ENCODE measurements at regions not wholly inside any gene's neighbourhood (a gene's known extent, or its start where the extent isn't known, plus 50 kb on each side); places are given as distances from the start of the nearest gene placed in this dataset.
"Not testable (repeated sequence)": the region's sequence is repeated elsewhere in the genome, so short reads cannot be mapped to it uniquely, and the experiment has no call there.

DNA sequence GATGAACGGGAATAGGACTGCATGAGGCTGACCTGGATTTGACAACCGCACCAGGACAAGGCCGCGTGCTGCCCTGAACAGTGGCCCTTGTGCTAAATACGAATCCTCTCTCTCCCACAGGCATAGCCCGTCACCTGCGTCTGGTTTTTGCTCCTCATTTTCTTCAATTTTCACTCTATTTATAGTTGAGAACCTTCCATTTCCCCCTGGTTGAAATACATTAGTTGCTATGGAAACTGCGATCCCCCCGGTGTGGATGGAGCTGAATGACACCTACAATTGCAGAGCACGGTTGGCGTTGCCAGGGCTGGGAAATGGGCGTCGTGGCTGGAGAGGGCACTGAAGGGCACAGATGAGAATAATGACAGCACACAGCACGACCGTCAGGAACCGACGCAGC, 158.6 kb upstream of the PITRM1 start:
- DNase-seq: no peak

DNA sequence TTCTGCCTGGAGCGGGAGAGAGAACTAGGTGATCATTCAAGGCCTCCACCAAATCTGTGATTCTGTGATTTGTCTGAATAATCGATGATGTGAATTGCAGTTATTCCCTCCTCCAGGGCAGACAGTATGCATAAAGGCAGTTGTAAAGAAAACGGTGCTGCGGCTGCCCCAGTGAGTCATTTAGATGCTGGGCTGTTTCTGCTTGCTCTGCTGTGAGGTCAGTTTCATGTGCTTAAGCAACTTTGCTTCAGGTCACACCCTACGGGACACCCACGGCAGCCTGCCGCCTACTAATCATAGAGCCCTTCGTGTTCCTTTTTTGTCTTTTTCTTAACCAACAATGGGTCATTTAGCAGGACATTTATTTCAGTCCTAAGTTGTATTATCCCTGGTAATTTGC, 158.1 kb upstream of the PITRM1 start:
- no peak for DNase-seq

DNA sequence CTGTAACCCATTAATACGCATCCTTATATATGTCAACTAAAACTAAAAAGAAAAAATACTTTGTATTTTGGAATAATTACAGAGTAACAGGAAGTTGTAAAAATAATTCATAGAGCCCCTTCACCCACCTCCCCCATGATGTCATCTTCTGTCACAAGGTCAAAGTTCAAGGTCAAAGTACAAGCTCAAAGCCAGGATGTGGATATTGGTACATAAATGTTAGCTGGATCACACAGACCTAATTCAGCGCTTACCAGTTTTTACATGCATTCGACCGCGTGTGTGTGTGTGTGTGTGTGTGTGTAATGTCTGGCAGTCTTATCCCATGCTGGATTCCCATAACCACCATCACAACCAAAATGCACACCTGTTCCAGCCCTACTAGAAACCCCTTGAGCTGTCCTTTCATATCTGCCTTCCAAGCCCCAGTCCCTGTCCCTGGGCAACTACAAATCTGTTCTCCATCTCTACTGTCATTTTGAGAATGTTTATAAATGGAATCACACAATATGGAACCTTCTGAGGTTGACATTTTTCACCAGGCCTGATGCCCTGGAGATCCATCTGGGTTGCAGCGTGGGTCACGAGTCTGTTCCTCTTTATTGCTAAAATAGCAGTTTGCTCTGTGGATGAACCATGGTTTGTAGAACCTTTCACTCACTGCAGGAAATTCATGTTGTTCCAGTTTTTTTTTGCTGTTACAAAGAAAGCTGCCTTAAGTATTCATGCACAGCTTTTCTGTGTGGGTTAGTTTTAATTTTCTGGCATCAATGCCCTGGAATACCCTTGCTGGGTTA, 153.6 kb upstream of the PITRM1 start:
- DNase-seq: no peak

DNA sequence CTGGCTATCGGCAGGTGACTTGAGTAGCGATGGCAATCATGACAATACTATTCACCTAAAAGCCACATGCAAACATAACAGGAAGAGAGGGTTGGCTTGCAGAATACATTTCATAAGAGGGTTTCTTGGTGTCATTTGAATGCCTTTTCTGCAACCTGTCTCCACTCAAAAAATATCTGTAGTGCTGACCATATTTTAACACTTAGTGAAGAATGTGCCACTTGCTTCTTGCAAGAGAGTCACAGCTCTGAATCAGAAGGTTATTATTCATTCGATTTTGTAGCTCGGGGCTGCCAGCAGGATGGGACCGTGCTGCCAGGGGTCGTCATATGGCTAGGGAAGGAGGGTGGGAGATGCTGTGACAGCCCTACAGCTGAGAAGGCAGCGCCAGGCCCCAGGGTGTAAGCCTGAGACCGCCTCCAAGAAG, 152.0 kb upstream of the PITRM1 start:
- no peak for DNase-seq

DNA sequence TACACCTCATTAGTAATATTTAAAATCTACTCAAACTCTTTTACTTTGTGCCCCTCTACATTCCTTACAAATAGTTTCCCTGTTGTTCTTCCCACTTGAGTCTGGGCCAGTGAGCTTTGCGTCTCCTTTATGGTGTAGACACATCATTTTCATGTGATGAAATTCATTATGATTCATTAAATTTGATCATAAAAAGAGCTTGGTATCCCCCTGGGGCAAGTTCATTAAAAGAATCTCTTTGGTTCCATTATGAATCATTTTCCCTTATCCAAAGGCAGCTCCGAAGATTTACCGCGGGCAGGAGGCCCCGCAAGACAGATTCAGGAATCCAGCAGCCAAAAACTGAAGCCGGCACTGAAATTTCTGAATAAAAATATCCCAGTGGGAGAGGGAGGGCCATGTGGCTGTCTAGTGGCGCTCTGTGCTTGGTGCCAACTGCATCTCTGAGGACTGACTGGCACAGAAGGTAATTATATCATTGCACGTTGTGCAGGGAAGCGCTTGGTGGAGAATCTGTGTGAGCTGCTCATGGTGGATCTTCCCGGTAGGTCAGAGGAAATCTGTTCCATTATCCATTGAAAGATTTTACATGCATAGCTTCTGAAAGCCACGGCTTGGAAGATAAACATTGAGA, 151.4 kb upstream of the PITRM1 start:
- no peak for DNase-seq

DNA sequence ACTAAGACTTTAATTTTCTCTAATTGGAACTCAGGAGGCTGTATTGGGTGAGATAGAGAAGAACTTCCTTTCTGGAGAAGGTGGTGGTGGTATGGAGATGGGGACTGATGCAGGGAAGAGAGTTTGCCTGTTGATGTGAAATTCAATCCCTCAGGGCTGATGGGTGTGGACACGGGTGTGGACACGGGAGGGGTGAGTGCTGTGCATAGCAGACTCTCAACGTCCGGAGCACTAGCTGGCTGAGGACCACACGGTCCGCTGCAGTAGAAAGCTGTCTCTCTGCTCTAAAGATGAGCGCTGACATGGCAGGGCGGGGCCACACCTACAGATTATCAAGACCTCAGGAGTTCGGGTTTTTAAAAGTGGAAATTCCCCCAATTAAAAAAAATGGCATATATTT, 148.5 kb upstream of the PITRM1 start:
- DNase-seq: no peak

DNA sequence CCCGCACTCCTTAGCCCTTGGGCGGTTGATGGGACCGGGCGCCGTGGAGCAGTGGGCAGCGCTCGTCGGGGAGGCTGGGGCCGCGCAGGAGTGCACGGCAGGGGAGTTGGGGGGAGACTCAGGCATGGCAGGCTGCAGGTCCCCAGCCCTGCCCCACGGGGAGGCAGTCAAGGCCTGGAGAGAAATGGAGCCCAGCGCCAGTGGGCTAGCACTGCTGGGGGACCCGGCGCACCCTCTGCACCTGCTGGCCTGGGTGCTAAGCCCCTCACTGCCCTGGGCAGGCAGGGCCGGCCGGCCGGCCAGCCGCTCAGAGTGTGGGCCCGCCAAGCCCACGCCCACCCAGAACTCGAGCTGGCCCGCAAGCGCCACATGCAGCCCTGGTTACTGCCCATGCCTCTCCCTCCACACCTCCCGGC, 147.2 kb upstream of the PITRM1 start:
- DNase-seq: no peak

DNA sequence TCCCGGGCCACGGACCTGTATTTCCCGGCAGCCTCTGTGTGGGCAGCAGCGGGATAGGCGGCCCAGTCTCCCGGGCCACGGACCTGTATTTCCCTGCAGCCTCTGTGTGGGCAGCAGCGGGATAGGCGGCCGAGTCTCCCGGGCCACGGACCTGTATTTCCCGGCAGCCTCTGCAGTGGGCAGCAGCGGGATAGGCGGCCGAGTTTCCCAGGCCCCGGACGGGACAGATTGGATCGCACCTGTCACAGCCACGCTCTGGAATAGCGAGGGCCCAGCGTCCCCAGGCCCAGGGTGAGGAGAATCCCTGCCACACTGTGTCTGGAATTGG, 145.9 kb upstream of the PITRM1 start:
- not testable (repeated sequence) for DNase-seq

DNA sequence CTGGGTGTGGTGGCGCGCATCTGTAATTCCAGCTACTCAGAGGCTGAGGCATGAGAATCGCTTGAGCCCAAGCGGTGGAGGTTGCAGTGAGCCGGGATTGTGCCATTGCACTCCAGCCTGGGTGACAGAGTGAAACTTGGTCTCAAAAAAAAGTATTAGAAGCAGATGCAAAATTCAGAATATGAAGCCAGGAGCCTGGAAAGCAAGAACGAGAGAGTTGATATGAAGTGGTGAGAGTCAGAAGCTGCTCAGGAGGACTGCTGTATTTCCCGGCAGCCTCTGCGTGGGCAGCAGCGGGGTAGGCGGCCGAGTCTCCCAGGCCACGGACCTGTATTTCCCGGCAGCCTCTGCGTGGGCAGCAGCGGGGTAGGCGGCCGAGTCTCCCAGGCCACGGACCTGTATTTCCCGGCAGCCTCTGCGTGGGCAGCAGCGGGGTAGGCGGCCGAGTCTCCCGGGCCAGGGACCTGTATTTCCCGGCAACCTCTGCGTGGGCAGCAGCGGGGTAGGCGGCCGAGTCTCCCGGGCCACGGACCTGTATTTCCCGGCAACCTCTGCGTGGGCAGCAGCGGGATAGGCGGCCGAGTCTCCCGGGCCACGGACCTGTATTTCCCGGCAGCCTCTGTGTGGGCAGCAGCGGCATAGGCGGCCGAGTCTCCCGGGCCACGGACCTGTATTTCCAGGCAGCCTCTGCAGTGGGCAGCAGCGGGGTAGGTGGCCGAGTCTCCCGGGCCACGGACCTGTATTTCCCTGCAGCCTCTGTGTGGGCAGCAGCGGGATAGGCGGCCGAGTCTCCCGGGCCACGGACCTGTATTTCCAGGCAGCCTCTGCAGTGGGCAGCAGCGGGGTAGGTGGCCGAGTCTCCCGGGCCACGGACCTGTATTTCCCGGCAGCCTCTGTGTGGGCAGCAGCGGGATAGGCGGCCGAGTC, 145.2 kb upstream of the PITRM1 start:
- not testable (repeated sequence) for DNase-seq

DNA sequence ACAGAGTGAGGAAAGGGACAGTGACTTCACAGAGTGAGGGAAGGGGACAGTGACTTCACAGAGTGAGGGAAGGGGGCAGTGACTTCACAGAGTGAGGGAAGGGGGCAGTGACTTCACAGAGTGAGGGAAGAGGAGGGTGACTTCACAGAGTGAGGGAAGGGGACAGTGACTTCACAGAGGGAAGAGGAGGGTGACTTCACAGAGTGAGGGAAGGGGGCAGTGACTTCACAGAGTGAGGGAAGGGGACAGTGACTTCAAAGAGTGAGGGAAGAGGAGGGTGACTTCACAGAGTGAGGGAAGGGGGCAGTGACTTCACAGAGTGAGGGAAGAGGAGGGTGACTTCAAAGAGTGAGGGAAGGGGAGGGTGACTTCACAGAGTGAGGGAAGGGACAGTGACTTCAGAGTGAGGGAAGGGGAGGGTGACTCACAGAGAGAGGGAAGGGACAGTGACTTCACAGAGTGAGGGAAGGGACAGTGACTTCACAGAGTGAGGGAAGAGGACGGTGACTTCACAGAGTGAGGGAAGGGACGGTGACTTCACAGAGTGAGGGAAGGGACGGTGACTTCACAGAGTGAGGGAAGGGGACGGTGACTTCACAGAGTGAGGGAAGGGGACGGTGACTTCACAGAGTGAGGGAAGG, 142.0 kb upstream of the PITRM1 start:
- not testable (repeated sequence) for DNase-seq

DNA sequence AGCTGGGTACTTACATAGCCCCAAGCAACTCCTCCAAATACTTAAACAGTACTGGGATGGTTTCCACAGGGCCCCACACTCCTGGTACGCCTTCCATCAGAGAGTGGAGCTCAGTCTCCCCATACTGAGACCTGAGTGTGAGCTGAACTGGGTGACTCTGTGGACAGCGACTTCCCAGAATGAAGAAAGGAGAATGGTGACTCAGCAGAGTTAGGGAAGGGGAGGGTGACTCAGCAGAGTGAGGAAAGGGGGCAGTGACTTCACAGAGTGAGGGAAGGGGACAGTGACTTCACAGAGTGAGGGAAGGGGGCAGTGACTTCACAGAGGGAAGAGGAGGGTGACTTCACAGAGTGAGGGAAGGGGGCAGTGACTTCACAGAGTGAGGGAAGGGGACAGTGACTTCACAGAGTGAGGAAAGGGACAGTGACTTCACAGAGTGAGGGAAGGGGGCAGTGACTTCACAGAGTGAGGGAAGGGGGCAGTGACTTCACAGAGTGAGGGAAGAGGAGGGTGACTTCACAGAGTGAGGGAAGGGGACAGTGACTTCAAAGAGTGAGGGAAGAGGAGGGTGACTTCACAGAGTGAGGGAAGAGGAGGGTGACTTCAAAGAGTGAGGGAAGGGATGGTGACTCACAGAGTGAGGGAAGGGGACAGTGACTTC, 141.3 kb upstream of the PITRM1 start:
- not testable (repeated sequence) for DNase-seq

DNA sequence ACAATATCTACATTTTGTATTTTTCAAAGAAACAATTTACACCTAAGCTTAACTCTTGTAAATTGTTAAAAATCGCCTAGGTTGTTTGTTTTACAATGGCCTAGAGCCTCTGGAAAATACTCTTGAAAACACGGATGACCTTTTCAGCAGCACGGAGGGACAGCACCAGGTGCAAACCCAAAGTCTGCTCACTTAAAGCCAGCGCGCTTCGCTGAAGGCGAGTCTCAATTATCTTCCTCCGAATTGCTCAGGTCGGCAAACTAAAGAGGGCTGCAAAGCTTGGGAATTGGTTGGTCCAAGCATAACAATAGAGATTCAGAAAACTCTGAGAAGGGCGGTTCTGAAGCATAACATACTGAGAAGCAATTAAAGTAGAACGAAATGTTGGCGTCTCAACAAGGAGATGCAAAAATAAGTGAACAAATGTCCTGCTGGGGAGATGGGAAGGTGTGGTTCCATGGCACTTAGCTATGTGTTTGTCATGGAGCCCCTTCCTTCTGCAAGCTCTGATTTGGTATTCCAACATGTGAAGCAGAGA, 139.9 kb upstream of the PITRM1 start:
- no peak for DNase-seq

DNA sequence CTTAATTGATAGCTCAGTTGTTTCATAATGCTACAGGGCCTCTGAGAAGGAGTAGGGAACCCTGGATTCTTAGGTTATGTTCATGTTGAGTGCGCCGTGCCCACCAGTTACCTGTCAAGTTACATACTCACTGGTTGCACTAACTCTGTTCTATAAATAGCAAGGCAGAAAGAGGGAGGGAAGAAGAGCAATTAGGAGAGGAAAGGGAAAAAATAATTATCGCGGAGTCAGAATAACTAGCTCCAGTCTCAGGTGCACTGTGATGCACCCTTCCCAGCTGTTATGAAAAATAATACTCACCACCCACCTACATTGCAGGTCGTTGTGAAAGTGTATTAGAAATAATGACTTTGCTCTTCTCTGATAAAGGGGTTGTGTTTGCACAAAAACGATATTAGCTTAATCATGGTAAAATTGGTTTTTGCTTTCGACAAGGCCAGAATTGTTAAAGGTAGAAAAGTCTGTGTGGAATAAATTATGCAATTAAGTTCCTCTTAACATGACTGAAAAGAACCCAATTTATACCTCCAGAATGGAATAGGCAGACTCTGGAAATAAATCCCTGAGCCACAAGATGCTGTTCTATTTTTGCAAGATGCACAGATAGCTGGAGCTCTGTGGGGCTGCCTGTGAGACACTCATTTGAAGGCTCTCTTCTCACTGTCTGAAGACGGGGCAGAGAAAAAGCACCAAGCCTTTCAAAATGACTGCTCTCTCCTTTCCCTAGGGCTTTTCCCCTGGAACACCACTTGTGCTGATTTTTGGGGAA, 137.6 kb upstream of the PITRM1 start:
- no peak for DNase-seq

DNA sequence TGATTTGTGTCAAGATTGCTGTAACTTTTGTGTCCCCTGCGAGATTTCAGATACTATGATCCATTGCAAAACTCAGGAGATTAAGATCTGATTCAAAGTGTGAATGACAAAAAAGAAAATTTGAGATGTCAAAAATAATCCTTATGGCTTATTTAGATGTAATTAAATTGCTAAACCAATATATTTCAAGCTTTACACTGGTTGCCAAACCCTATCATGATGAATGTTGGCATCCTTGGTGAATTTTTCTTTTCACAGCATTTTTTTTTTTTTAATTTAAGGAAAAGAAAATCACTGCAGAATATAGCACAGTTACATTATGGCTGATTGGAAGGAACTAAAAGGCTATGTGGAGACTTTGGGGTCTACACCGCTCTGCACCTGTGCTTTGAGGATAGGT, 133.5 kb upstream of the PITRM1 start:
- DNase-seq: no peak

DNA sequence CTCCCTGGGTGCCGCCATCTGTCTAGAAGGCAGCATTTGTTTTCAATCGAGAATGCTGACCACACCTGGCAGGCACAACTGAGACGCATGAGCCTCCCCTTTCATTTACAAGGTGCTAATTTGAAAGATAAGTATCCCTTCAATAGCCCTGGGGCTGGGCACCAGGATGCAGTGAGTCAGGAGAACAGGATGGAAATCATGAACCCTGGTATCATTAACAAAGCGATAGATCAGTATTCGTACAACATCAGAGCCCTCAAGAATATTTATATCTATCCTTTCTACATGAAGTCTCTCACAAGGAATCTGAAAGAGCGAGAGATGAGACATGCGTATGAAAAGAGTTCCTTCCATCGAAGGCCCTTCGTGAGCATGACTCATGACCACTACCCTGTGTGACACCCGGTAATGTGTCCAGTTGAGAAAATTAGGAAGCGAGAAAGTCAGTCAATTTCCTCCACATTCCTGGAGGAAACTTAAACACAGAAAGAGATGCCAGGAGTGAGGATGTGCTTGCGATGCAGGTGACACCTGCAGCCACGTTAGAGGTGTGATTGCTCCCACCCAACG, 123.1 kb upstream of the PITRM1 start:
- DNase-seq: no peak

DNA sequence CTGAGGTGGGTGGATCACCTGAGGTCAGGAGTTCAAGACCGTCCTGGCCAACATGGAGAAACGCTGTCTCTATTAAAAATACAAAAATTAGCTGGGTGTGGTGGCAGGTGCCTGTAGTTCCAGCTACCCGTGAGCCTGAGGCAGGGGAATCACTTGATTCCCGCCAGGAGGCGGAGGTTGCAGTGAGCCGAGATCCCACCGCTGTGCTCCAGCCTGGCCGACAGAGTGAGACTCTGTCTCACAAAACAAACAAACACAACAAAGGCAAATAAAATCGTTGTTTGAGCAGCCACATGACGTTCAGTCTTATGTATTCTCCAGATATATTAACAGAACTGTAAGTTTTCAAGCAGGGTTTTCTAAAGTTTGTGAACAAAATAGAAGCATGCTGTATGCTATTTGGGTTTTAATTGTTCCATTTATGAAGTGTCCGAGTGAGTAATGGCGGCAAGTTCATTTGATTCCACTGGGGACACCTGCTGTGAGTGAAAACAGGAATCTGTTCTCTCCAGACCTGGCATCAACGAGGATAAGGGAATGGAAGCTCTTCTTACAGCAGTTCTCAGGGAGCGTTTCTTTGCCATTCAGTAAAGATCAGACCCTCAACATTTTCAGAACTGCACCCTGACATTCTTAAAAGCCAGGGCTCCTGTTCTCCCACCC, 122.5 kb upstream of the PITRM1 start:
- no peak for DNase-seq

DNA sequence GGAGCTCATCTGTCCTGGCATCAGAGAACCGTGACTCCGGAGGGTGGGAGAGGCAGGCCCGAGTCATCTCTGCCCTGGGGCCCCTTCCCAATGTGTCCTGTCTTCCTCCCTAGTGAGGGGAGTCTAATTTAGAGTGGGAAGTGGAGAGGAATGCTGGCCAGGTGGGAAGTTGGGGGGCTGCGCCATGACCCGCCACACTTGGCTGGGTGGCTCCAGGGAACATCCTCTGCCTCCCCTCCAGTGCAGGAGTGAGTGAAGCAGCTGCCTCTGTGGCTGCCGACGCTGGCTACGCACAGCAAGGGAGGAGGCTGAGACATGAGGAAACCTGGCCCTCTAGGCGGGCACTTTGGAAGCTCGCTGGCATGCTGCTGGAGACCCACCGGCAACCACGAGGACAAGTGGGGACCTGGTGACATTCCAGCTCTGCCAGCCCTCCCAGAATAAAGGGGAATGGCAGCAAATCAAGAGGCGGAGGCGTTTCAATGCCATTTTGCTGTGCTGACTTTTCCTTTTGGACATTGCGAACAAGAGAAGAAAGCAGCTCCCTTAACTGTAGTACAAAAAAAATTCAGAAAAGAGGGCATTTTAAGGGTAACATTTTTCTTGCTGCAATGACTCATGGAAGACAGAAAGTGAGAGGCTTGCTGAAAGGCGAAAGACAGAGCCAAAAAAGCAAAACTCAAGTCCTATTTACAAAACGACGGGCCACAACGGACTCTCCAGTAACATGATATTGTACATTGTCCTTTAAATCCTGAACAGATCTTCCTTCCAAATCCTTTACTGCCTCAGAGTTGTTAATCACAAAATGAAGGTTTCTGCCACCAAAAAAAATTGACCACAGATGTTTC, 121.2 kb upstream of the PITRM1 start:
- no peak for DNase-seq

DNA sequence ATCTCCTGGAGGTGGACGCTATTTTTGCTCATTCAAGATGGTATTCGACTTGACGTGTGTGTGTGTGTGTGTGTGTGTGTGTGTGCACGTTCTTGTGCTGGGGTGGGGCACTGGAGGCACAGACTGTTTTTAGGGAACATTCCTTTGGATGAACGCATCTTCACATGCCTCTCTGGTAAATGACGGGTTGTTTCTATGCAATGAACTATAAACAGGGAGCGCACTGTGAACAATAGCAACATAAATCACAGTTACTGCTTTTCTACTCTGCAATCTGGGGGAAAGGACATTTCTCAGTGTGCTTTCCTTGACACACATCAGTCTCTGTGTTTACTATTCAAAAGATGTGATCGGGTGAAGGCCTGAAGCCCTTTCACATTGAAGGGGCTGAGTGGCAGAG, 120.1 kb upstream of the PITRM1 start:
- DNase-seq: no peak

DNA sequence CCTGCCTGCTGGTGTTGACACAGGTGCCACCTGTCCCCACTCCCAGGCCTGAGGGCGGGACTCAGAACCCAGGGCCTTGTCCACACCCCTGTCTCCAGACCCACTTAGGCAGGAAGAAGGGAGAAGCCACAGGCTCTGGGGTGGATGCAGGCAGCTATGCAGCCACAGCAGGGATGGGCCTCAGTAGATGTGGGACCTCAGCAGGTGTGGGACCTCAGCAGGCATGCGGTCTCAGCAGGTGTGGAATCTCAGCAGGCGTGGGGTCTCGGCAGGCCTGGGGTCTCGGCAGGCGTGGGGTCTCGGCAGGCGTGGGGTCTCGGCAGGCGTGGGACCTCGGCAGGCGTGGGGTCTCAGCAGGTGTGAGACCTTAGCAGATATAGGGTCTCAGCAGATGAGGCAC, 118.0 kb upstream of the PITRM1 start:
- DNase-seq: no peak

All from stimulated activated CD8-positive, alpha-beta memory T cell treated with anti-CD3 and anti-CD28 coated beads, Interleukin-4, amount 100 ng/mL, for 48 hours (primary cell).